ENCODE measurements at regions not wholly inside any gene's neighbourhood (a gene's known extent, or its start where the extent isn't known, plus 50 kb on each side); places are given as distances from the start of the nearest gene placed in this dataset.

GRCh38 chr10:83968052-83968451 is 171.3 kb upstream of the GHITM start:
- TF ChIP-seq, protein P1, sequence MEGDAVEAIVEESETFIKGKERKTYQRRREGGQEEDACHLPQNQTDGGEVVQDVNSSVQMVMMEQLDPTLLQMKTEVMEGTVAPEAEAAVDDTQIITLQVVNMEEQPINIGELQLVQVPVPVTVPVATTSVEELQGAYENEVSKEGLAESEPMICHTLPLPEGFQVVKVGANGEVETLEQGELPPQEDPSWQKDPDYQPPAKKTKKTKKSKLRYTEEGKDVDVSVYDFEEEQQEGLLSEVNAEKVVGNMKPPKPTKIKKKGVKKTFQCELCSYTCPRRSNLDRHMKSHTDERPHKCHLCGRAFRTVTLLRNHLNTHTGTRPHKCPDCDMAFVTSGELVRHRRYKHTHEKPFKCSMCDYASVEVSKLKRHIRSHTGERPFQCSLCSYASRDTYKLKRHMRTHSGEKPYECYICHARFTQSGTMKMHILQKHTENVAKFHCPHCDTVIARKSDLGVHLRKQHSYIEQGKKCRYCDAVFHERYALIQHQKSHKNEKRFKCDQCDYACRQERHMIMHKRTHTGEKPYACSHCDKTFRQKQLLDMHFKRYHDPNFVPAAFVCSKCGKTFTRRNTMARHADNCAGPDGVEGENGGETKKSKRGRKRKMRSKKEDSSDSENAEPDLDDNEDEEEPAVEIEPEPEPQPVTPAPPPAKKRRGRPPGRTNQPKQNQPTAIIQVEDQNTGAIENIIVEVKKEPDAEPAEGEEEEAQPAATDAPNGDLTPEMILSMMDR (conservative IDR thresholded peaks at IDR 0.05) = no peak
- no peak for TF ChIP-seq ZFX (IDR thresholded peaks at IDR 0.05)

Data from C4-2B (cell line).